Peyer's patch (tissue), 4 donors: ENCODE measurements at regions not wholly inside any gene's neighbourhood (a gene's known extent, or its start where the extent isn't known, plus 50 kb on each side); places are given as distances from the start of the nearest gene placed in this dataset.

Experiments used
- DNase-seq, 3 donors: peaks; one replicate each; pipeline ENCODE4 v3.0.0-alpha.2; 2017 to 2019
- H3K27ac ChIP-seq, 4 donors: fragments of 200-600 bp; sonication (generic); one replicate each; pipeline ENCODE4 v1.5.1; 2016 to 2019
- H3K27me3 ChIP-seq, 2 donors: fragments of 200-600 bp; sonication (generic); one replicate each; pipeline ENCODE4 v1.5.1; 2019
- H3K36me3 ChIP-seq, 3 donors: fragments of 200-600 bp; sonication (generic); one replicate each; pipeline ENCODE4 v1.5.1; 2016 to 2019
- H3K4me1 ChIP-seq, 4 donors: fragments of 200-600 bp; sonication (generic); one replicate each; pipeline ENCODE4 v1.5.1; 2016 to 2019
- H3K4me3 ChIP-seq, 4 donors: fragments of 200-600 bp; sonication (generic); 1 replicate in 3 of 4; 2 replicates in 1 of 4; pipeline ENCODE4 v1.5.1; 2016 to 2019; ENCODE audit warnings: mild to moderate bottlenecking in 1 of 4
- H3K9me3 ChIP-seq, 4 donors: fragments of 200-600 bp; sonication (generic); one replicate each; pipeline ENCODE4 v1.5.1; 2016 to 2019; ENCODE audit warnings: mild to moderate bottlenecking in 1 of 4
- CTCF ChIP-seq, 6 experiments: fragments of 450-650 bp in 4 of 6; fragments of 200-600 bp in 2 of 6; sonication (generic) in 1 of 6; IDR thresholded peaks; one replicate each; pipeline ENCODE4 v1.5.1; 2017 to 2019; ENCODE audit warnings: antibody characterized with exemption in 6 of 6, mild to moderate bottlenecking in 3 of 6, moderate library complexity in 1 of 6
- POLR2A ChIP-seq, 2 donors: fragments of 450-650 bp; IDR thresholded peaks; one replicate each; pipeline ENCODE4 v1.5.1; 2017; ENCODE audit warnings: antibody characterized with exemption in 2 of 2, mild to moderate bottlenecking in 2 of 2, moderate library complexity in 2 of 2

- no peaks in the 10 kb centered on the region for H3K9me3 ChIP-seq
- no peaks in the 10 kb centered on the region for H3K36me3 ChIP-seq
- no peak overlapping the region for H3K27ac ChIP-seq
- no peaks in the 10 kb centered on the region for H3K27me3 ChIP-seq
- TF ChIP-seq CTCF (IDR thresholded peaks at IDR 0.05) (no peak), POLR2A (IDR thresholded peaks at IDR 0.05) (no peak)
- no peak for DNase-seq
- H3K4me3 ChIP-seq = no peak overlapping the region
- H3K4me1 ChIP-seq = no peaks in the 10 kb centered on the region
These were observed 448.1 kb upstream of the SEMA3D start for GRCh38 chr7:85634951-85635350.

- TF ChIP-seq POLR2A (IDR thresholded peaks at IDR 0.05) (no peak), CTCF (IDR thresholded peaks at IDR 0.05) (no peak)
- Histone ChIP-seq H3K36me3 (no peaks in the 10 kb centered on the region), H3K4me1 (no peaks in the 10 kb centered on the region), H3K4me3 (no peak overlapping the region), H3K27ac (no peak overlapping the region), H3K27me3 (no peaks in the 10 kb centered on the region), H3K9me3 (no peaks in the 10 kb centered on the region)
- no peak for DNase-seq
These were observed 444.2 kb upstream of the SEMA3D start for GRCh38 chr7:85630904-85631600.

GRCh38 chr7:85627791-85628586 lies 441.1 kb upstream of the SEMA3D start:
- Histone ChIP-seq H3K4me1 (no peaks in the 10 kb centered on the region), H3K27ac (no peak overlapping the region), H3K4me3 (no peak overlapping the region), H3K27me3 (no peaks in the 10 kb centered on the region), H3K36me3 (no peaks in the 10 kb centered on the region), H3K9me3 (no peaks in the 10 kb centered on the region)
- DNase-seq = no peak
- no peak for TF ChIP-seq POLR2A (IDR thresholded peaks at IDR 0.05)

GRCh38 chr7:85622059-85622458 lies 435.2 kb upstream of the SEMA3D start:
- Histone ChIP-seq H3K27ac (no peak overlapping the region), H3K36me3 (no peaks in the 10 kb centered on the region), H3K27me3 (no peaks in the 10 kb centered on the region), H3K4me1 (no peaks in the 10 kb centered on the region), H3K9me3 (no peaks in the 10 kb centered on the region), H3K4me3 (no peak overlapping the region)
- DNase-seq = no peak
- TF ChIP-seq CTCF (IDR thresholded peaks at IDR 0.05) (no peak), POLR2A (IDR thresholded peaks at IDR 0.05) (no peak)

GRCh38 chr7:85620936-85621685 lies 434.3 kb upstream of the SEMA3D start:
- no peak overlapping the region for H3K27ac ChIP-seq
- no peak overlapping the region for H3K4me3 ChIP-seq
- no peaks in the 10 kb centered on the region for H3K4me1 ChIP-seq
- no peaks in the 10 kb centered on the region for H3K27me3 ChIP-seq
- DNase-seq = no peak
- no peaks in the 10 kb centered on the region for H3K9me3 ChIP-seq
- TF ChIP-seq POLR2A (IDR thresholded peaks at IDR 0.05) (no peak), CTCF (IDR thresholded peaks at IDR 0.05) (no peak)
- no peaks in the 10 kb centered on the region for H3K36me3 ChIP-seq

- Histone ChIP-seq H3K4me3 (no peak overlapping the region), H3K27me3 (no peaks in the 10 kb centered on the region), H3K4me1 (no peaks in the 10 kb centered on the region), H3K36me3 (no peaks in the 10 kb centered on the region), H3K9me3 (no peaks in the 10 kb centered on the region), H3K27ac (no peak overlapping the region)
- no peak for DNase-seq
- no peak for TF ChIP-seq POLR2A (IDR thresholded peaks at IDR 0.05)
- no peak for TF ChIP-seq CTCF (IDR thresholded peaks at IDR 0.05)
These were observed 432.4 kb upstream of the SEMA3D start for GRCh38 chr7:85619236-85619635.
